HG02623 (cell line): ENCODE measurements at regions not wholly inside any gene's neighbourhood (a gene's known extent, or its start where the extent isn't known, plus 50 kb on each side); places are given as distances from the start of the nearest gene placed in this dataset.
"Not testable (repeated sequence)": the region's sequence is repeated elsewhere in the genome, so short reads cannot be mapped to it uniquely, and the experiment has no call there.

Experiments
- ATAC-seq: cut with Tn5 transposase; IDR thresholded peaks from one replicate; pipeline ENCODE4 v1.9.1; 2021; ENCODE audit warnings: moderate library complexity; ENCODE audit not compliant: unreplicated experiment

GRCh38 chr18:39329496-39330275, 1764.1 kb upstream of the CELF4 start:
- no peak for ATAC-seq

DNA sequence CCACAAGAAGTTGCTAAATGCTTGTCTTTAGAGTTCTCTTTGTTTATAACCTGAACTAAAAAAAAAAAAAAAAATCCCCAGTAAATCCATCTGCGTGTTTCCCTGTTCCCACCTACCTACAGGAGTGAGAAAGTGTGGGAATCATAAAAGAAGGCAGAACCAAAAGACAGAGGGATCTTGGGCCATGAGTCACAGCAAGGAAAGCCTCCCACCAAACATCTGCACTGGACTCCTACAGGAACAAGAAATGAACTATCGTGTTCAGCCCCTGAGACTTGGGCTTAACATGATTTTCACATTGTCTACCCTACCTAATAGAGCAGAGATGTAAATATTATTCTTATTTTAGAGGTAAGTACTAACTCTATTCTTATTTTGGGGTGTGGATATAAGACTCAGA, 1761.2 kb upstream of the CELF4 start:
- ATAC-seq: no peak

GRCh38 chr18:39325973-39326372, 1760.4 kb upstream of the CELF4 start:
- no peak for ATAC-seq

DNA sequence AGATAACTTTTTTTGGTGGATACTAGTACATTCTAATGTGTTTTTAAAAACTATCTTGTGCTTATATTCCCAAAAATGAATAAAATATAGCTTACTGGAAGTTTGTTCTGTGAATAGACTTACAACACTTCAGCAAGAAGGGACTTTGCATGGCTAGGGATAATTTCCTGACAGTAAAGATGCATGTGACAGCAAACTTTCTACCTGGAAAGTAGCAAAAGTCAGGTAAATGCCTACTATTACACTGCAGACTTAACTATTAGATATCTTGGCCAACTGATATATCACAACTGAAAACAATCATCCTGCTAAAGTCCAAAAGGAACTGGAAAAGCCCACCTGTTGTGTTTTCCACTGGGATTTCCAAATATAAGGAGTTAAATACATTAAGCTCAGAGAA, 1753.5 kb upstream of the CELF4 start:
- no peak for ATAC-seq

- no peak for ATAC-seq
Observed at GRCh38 chr18:39318462-39318861, 1752.9 kb upstream of the CELF4 start.

DNA sequence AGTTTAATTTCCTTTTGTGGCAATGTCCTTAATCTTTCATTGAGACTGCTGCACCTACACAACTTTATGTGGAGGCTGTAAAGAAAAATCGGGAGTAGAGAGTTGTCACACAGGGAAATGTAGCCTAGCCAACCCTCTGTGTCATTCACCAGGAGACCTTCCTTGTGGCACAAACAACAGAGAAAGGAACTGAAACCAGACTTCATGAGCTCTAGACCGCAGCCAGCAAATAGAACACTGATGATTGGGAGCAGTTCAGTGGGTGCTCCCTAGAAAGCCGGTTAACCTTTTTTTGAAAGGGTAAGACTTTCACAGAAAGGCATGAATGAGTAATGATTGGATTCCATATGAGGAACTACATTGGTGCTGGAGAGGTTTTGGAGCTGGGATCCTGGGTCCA, 1752.4 kb upstream of the CELF4 start:
- no peak for ATAC-seq

GRCh38 chr18:39314595-39314994, 1749.0 kb upstream of the CELF4 start:
- no peak for ATAC-seq

DNA sequence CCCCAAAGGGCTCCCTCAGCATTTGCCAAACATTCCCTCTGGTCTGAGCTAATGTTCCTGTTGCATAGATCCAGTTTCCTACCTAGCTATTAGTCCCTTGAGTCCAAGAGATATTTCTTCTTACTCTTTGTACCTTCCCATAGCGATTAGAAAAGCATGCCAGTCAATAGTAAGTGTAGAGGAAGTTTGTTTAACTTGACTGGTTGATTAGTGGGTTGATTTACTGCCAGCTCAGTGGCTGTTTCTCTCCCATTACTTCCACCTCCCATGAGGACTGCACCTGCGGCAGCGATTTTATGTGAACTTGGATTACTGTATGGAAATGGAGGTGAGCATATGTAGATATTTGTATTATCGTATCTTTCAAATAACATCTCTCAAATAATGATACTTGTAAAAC, 1748.4 kb upstream of the CELF4 start:
- no peak for ATAC-seq

DNA sequence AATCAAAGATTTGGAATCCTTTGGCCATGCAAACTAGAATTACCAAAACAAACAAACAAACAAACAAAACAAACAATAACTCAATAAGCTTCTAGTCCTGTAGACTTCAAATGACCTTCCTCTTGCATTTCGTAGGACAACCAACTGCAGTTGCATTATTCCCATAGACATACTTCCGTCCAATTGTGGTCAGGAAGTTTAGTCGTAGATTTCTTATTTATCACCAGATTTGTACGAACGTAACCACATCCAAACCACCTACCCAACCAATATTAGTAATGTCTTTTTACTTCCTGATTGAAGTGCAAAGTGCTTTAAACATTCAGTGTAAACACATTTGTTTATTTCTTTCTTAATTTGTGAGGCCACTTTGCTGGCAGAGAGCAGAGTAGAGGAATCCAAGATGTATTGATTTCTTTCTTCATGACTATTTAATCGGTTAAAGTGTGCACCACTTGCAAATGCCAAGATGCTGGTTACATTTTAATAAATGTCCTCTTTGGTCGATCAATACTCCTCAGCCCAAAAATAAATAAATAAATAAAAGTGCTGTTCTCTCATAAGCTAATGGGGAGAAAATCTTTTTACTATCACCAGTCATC, 1745.6 kb upstream of the CELF4 start:
- ATAC-seq: no peak

DNA sequence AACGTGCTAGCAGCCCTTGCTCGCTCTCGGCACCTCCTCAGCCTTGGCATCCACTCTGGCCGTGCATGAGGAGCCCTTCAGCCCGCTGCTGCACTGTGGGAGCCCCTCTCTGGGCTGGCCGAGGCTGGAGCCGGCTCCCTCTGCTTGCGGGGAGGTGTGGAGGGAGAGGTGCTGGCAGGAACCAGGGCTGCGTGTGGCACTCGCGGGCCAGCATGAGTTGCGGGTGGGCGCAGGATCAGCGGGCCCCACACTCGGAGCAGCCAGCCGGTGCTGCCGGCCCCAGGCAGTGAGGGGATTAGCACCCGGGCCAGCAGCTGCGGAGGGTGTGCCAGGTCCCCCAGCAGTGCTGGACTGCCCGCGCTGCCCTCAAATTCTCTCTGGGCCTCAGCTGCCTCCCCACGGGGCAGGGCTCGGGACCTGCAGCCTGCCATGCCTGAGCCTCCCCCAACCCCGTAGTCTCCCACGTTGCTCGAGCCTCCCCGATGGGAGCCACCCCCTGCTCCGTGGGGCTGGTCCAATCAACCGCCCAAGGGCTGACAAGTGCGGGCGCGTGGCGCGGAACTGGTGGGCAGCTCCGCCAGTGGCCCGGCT, 1743.4 kb upstream of the CELF4 start:
- ATAC-seq: not testable (repeated sequence)

GRCh38 chr18:39305766-39306165, 1740.2 kb upstream of the CELF4 start:
- ATAC-seq: no peak

- ATAC-seq: no peak
Observed at GRCh38 chr18:39302481-39302880, 1736.9 kb upstream of the CELF4 start.

DNA sequence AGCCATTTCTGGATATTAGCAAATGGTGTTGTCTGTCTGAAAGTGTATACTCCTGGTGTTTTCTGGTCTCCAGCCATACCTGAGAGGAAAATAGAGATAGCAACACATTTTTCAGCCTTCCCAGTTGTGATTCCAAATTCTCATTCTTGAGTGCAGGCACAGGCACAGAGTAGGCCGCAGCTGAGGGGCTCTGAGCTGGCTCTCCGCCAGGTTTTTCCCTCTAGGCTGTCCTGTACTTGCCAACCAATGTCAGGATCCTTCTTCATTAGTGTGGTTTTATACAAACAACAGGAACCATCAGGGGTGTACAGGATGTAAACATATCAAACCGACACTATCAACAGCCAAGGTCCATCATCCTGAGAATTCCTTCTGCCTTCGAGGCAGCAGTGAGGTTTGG, 1733.6 kb upstream of the CELF4 start:
- ATAC-seq: no peak

- no peak for ATAC-seq
Observed at GRCh38 chr18:39297225-39297624, 1731.6 kb upstream of the CELF4 start.

- no peak for ATAC-seq
Observed at GRCh38 chr18:39296293-39296888, 1730.8 kb upstream of the CELF4 start.

DNA sequence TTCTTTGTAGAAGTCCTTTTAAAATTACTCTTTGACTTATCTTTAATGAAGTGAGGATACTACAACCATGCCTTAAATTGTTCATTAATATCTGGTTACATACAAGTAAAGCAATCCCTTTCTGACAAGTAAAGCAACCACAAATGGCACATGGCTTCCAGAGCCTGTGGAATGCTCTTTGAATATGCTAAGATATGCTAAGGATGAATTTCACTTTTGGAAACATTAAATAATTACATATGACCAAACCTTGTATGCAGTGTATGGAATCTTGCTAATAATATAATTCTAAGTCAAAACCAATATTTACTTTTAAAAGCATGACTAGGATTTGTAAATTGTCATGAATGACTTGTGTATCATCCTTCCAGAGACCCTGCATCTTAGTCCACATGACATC, 1711.2 kb upstream of the CELF4 start:
- ATAC-seq: no peak

DNA sequence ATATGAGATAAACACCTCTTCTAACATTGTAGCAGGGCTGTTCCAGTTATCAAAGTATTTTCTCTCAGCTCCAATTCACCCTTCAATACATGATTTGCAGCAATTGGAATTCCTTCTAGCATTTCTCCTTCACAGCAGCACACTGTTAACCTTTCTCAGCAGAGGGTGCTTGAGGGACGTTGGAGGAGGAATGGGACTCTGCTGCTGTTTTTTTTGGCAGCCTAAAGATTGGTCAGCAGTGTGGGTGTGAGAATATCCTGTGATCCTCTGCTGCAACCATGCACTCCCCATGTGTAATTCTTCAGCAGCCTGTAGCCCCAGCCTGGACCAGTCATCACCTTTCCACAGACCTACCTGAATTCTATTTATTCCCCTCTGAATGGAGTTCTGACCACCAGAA, 1708.9 kb upstream of the CELF4 start:
- no peak for ATAC-seq

DNA sequence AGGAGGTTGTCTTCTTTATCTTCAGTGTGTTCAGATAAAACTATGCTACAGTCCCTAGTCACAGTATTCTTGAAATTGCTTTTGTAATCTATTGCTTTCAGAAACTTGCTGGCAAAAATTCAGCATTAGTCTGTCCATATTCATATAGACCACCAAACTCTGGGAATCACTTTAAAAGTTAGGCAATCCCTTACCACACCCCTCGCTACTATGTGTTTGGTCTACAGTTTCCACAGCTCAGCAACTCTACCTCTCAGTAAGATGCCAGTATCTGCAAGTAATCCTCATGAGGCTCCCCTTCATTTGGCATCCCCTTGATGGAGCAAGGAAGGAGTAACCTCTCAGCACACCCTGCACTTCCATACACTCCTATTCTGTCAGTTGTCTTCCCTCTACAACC, 1706.6 kb upstream of the CELF4 start:
- ATAC-seq: no peak

- no peak for ATAC-seq
Observed at GRCh38 chr18:39271654-39272053, 1706.1 kb upstream of the CELF4 start.

DNA sequence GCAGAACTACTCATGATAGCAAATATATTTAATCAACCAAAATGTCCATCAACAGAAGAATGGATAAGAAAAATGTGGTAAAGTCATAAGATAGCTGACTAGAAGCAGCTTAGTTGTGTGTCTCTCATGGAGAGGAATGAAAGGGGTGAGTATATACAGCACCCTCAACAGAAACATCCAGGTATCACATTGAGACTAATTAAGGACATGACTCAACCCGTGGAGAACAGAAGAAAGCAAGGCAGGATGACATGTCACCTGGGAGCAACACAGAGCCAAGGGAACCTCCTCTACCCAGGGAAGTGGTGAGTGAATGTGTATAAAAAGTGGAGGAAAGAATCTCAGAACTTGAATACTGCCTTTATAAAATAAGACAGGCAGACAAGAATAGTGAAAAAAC, 1695.0 kb upstream of the CELF4 start:
- ATAC-seq: no peak

GRCh38 chr18:39259736-39260135, 1694.1 kb upstream of the CELF4 start:
- no peak for ATAC-seq

DNA sequence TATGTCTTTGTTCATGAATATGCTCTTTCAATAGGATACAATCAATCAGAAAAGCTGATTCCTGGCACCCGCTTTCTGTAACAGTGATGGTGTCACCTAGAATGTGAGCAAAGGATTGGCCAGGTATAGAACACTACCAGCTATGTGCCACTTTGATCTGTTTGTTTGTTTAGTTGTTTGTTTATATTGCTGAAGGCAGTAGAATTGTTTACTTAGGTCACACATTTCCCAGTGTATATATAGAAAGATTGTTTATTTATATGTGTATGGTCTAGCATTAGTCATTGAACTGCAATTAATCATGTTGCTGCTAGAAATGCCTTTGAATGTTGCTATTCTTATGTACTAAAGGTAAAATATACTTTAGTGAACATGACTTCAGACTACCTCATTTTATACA, 1678.6 kb upstream of the CELF4 start:
- no peak for ATAC-seq
